ENCODE measurements at regions not wholly inside any gene's neighbourhood (a gene's known extent, or its start where the extent isn't known, plus 50 kb on each side); places are given as distances from the start of the nearest gene placed in this dataset.

DNA sequence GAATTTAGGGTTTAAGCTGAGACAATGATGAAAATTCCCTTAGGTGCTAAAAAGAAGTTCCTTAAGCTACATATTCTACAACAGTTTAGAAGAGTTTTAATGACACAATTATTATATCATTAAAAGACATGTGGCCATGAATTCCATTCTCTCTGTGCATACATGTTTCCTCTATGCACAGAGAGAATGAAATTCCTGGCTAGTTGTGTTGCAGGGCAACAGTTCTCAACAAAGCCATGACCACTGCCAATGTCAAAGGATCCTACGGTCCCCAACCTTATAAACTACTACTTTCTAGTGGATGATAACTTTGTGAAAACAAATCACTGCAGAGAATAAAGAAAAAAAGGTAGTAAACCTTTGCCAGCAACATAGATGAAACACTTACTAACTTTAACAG, 122.7 kb downstream of the OTOL1 start:
- TF ChIP-seq POLR2A (IDR thresholded peaks at IDR 0.05) (no peak), CTCF (IDR thresholded peaks at IDR 0.05) (no peak)

All from gastroesophageal sphincter (tissue), 3 donors.